Upper lobe of left lung (tissue), 6 donors: ENCODE measurements at regions not wholly inside any gene's neighbourhood (a gene's known extent, or its start where the extent isn't known, plus 50 kb on each side); places are given as distances from the start of the nearest gene placed in this dataset.

Source experiments
- ATAC-seq, 2 donors: fragments of 200-7000 bp; cut with Tn5 transposase; one replicate each; pipeline ENCODE4 v1.9.1; 2022; ENCODE audit warnings: mild to moderate bottlenecking in 2 of 2, moderate library complexity in 2 of 2; ENCODE audit not compliant: low FRiP score in 2 of 2
- DNase-seq, 2 donors: peaks; one replicate each; pipeline ENCODE4 v3.0.0-alpha.2; 2019 to 2020
- H3K27ac ChIP-seq, 4 donors: fragments of 200-600 bp; sonication (generic); one replicate each; pipeline ENCODE4 v1.5.1; 2016 to 2019
- H3K27me3 ChIP-seq, 4 donors: fragments of 200-600 bp; sonication (generic); one replicate each; pipeline ENCODE4 v1.5.1; 2017 to 2019
- H3K36me3 ChIP-seq, 4 donors: fragments of 200-600 bp; sonication (generic); one replicate each; pipeline ENCODE4 v1.5.1; 2016 to 2019
- H3K4me1 ChIP-seq, 4 donors: fragments of 200-600 bp; sonication (generic); one replicate each; pipeline ENCODE4 v1.5.1; 2018 to 2019
- H3K4me3 ChIP-seq, 4 donors: fragments of 200-600 bp; sonication (generic); one replicate each; pipeline ENCODE4 v1.5.1; 2017 to 2019; ENCODE audit warnings: mild to moderate bottlenecking in 2 of 4, moderate library complexity in 1 of 4
- H3K9me3 ChIP-seq, 4 donors: fragments of 200-600 bp; sonication (generic); one replicate each; pipeline ENCODE4 v1.5.1; 2018 to 2019
- CTCF ChIP-seq, 6 experiments: fragments of 450-650 bp in 4 of 6; fragments of 200-600 bp in 2 of 6; sonication (generic) in 2 of 6; IDR thresholded peaks; one replicate each; pipeline ENCODE4 v1.5.1; 2016 to 2019; ENCODE audit warnings: antibody characterized with exemption in 6 of 6
- EP300 ChIP-seq, 4 donors: sonication (generic); formaldehyde crosslinking; IDR thresholded peaks; one replicate each; pipeline ENCODE4 v1.5.1; 2017; ENCODE audit warnings: antibody characterized with exemption in 4 of 4, control low read depth in 2 of 4
- POLR2A ChIP-seq, 4 donors: fragments of 450-650 bp; IDR thresholded peaks; one replicate each; pipeline ENCODE4 v1.5.1; 2016 to 2017; ENCODE audit warnings: antibody characterized with exemption in 4 of 4, mild to moderate bottlenecking in 2 of 4
- POLR2AphosphoS5 ChIP-seq, 2 donors: sonication (generic); formaldehyde crosslinking; IDR thresholded peaks; one replicate each; pipeline ENCODE4 v1.5.1; 2017; ENCODE audit warnings: antibody characterized with exemption in 2 of 2
- WGBS, 2 donors: methylation state at CpG; one replicate each; pipeline ENCODE4 v1.1.5; 2017 to 2018; 5-methylcytosine and 5-hydroxymethylcytosine counted together
- donor health status: DM: no; HTN: no; CAD: no; lungs with moderate emphysema.
- donor health status: DM: no; HTN: yes; CAD: no; lungs with severe emphysema.

- Histone ChIP-seq H3K36me3 (no peaks in the 10 kb centered on the region), H3K9me3 (peaks cover 0 to 8% (median 5%) of the 10 kb centered on the region in 4 donors), H3K4me3 (no peak overlapping the region), H3K27ac (no peak overlapping the region), H3K4me1 (no peaks in the 10 kb centered on the region), H3K27me3 (no peaks in the 10 kb centered on the region)
- ATAC-seq, result no peak
- 48 to 62% methylated on average over 2 of the region's 2 CpGs for WGBS, 2 donors
- no peak for DNase-seq
- TF ChIP-seq POLR2A (IDR thresholded peaks at IDR 0.05) (no peak), CTCF (IDR thresholded peaks at IDR 0.05) (no peak), POLR2AphosphoS5 (IDR thresholded peaks at IDR 0.05) (no peak)
Observed at GRCh38 chr1:101605878-101606277, 369.1 kb downstream of the S1PR1 start.

GRCh38 chr1:101613546-101613945 lies 376.7 kb downstream of the S1PR1 start:
- ATAC-seq, result no peak
- Histone ChIP-seq H3K27ac (no peak overlapping the region), H3K4me3 (no peak overlapping the region), H3K36me3 (no peaks in the 10 kb centered on the region), H3K9me3 (peaks cover 0 to 8% (median 5%) of the 10 kb centered on the region in 4 donors), H3K27me3 (no peaks in the 10 kb centered on the region), H3K4me1 (no peaks in the 10 kb centered on the region)
- no peak for DNase-seq
- TF ChIP-seq POLR2A (IDR thresholded peaks at IDR 0.05) (no peak), EP300 (IDR thresholded peaks at IDR 0.05) (no peak), CTCF (IDR thresholded peaks at IDR 0.05) (no peak), POLR2AphosphoS5 (IDR thresholded peaks at IDR 0.05) (no peak)

- no peaks in the 10 kb centered on the region for H3K4me1 ChIP-seq
- H3K27me3 ChIP-seq, result no peaks in the 10 kb centered on the region
- no peak for TF ChIP-seq EP300 (IDR thresholded peaks at IDR 0.05)
- no peak for TF ChIP-seq POLR2AphosphoS5 (IDR thresholded peaks at IDR 0.05)
- no peak for TF ChIP-seq CTCF (IDR thresholded peaks at IDR 0.05)
- TF ChIP-seq POLR2A (IDR thresholded peaks at IDR 0.05), result no peak
- no peaks in the 10 kb centered on the region for H3K9me3 ChIP-seq
- ATAC-seq, result no peak
- no peak for DNase-seq
- H3K27ac ChIP-seq, result no peak overlapping the region
- 93% methylated on average over 5 of the region's 5 CpGs for WGBS, 2 donors
- H3K4me3 ChIP-seq, result no peak overlapping the region
- H3K36me3 ChIP-seq, result no peaks in the 10 kb centered on the region
Observed at GRCh38 chr1:101618900-101619299, 377.8 kb downstream of the OLFM3 start.

- H3K4me3 ChIP-seq, result no peak overlapping the region
- no peaks in the 10 kb centered on the region for H3K36me3 ChIP-seq
- no peaks in the 10 kb centered on the region for H3K27me3 ChIP-seq
- no peaks in the 10 kb centered on the region for H3K9me3 ChIP-seq
- H3K27ac ChIP-seq, result no peak overlapping the region
- ATAC-seq (no peak), DNase-seq (no peak)
- no peak for TF ChIP-seq POLR2AphosphoS5 (IDR thresholded peaks at IDR 0.05)
- TF ChIP-seq EP300 (IDR thresholded peaks at IDR 0.05), result no peak
- no peak for TF ChIP-seq POLR2A (IDR thresholded peaks at IDR 0.05)
- no peak for TF ChIP-seq CTCF (IDR thresholded peaks at IDR 0.05)
- 68 to 82% methylated on average over 5 of the region's 5 CpGs for WGBS, 2 donors
- H3K4me1 ChIP-seq, result no peaks in the 10 kb centered on the region
Observed at GRCh38 chr1:101632548-101633272, 364.0 kb downstream of the OLFM3 start.

GRCh38 chr1:101645810-101646209 lies 350.9 kb downstream of the OLFM3 start:
- H3K36me3 ChIP-seq, result no peaks in the 10 kb centered on the region
- ATAC-seq (no peak), DNase-seq (no peak)
- H3K4me1 ChIP-seq, result no peaks in the 10 kb centered on the region
- WGBS, 2 donors, result 49 to 67% methylated on average over 2 of the region's 2 CpGs
- H3K9me3 ChIP-seq, result no peaks in the 10 kb centered on the region
- H3K4me3 ChIP-seq, result no peak overlapping the region
- no peak overlapping the region for H3K27ac ChIP-seq
- TF ChIP-seq EP300 (IDR thresholded peaks at IDR 0.05) (no peak), POLR2AphosphoS5 (IDR thresholded peaks at IDR 0.05) (no peak), CTCF (IDR thresholded peaks at IDR 0.05) (no peak), POLR2A (IDR thresholded peaks at IDR 0.05) (no peak)
- no peaks in the 10 kb centered on the region for H3K27me3 ChIP-seq
